HEK293 (cell line): ENCODE measurements at regions not wholly inside any gene's neighbourhood (a gene's known extent, or its start where the extent isn't known, plus 50 kb on each side); places are given as distances from the start of the nearest gene placed in this dataset.

Experiments
- CTCF ChIA-PET: fragments of 350-600 bp; formaldehyde crosslinking; extraction: SDS; loops from one replicate; lab custom pipeline; 2021; ENCODE audit warnings: antibody characterized with exemption; lab: Yijun Ruan, JAX
- POLR2A ChIA-PET: fragments of 300-600 bp; formaldehyde crosslinking; extraction: SDS; loops from one replicate; lab custom pipeline; 2020; ENCODE audit warnings: antibody characterized with exemption, inconsistent platforms; lab: Yijun Ruan, JAX
- H3K27ac ChIP-seq: fragments of 200-500 bp; sonication (Bioruptor generic); 2 replicates; pipeline ENCODE4 v1.5.1; 2014; ENCODE audit warnings: low read depth, low read length, control low read depth, inconsistent platforms; ENCODE audit errors: extremely low read depth
- H3K36me3 ChIP-seq, 2 experiments: fragments of 200-500 bp in 1 of 2; sonication (Bioruptor generic) in 1 of 2; 1 replicate in 1 of 2; 2 replicates in 1 of 2; pipeline ENCODE4 v1.5.1; 2014 to 2017; ENCODE audit warnings: inconsistent platforms in 2 of 2, low read length in 2 of 2; ENCODE audit not compliant: control insufficient read depth in 2 of 2, insufficient read depth in 1 of 2
- H3K4me1 ChIP-seq: fragments of 200-500 bp; sonication (Bioruptor generic); 2 replicates; pipeline ENCODE4 v1.5.1; 2014; ENCODE audit warnings: mild to moderate bottlenecking, low read length, inconsistent platforms; ENCODE audit not compliant: control insufficient read depth, insufficient read depth
- H3K4me3 ChIP-seq: 2 replicates; pipeline ENCODE4 v1.5.1; 2011; ENCODE audit warnings: low read depth, mild to moderate bottlenecking, control low read depth, low read length, moderate library complexity
- H3K9me3 ChIP-seq: fragments of 200-500 bp; sonication (Bioruptor generic); 2 replicates; pipeline ENCODE4 v1.5.1; 2014; ENCODE audit warnings: low read depth, low read length, inconsistent platforms; ENCODE audit not compliant: control insufficient read depth, insufficient read depth
- GLIS1 ChIP-seq: fragments of 450-650 bp; formaldehyde crosslinking; IDR thresholded peaks from 2 replicates; pipeline ENCODE4 v1.5.1; 2016; ENCODE audit warnings: missing biosample characterization, missing genetic modification characterization
- GLIS2 ChIP-seq: fragments of 450-650 bp; formaldehyde crosslinking; IDR thresholded peaks from 2 replicates; pipeline ENCODE4 v1.5.1; 2016; ENCODE audit warnings: missing biosample characterization, missing genetic modification characterization
- HOXD13 ChIP-seq: sonication (generic); formaldehyde crosslinking; IDR thresholded peaks from 2 replicates; pipeline ENCODE4 v1.8.0; 2022; ENCODE audit warnings: missing genetic modification reagents, borderline replicate concordance
- OVOL3 ChIP-seq: fragments of 450-650 bp; formaldehyde crosslinking; IDR thresholded peaks from 2 replicates; pipeline ENCODE4 v1.5.1; 2016; ENCODE audit warnings: missing biosample characterization, missing genetic modification characterization
- SCRT1 ChIP-seq: fragments of 450-650 bp; formaldehyde crosslinking; IDR thresholded peaks from 2 replicates; pipeline ENCODE4 v1.5.1; 2016; ENCODE audit warnings: missing biosample characterization, missing genetic modification characterization, borderline replicate concordance
- SP2 ChIP-seq: fragments of 450-650 bp; formaldehyde crosslinking; IDR thresholded peaks from 2 replicates; pipeline ENCODE4 v1.5.1; 2016; ENCODE audit warnings: missing biosample characterization, missing genetic modification characterization
- YY2 ChIP-seq: fragments of 450-650 bp; formaldehyde crosslinking; IDR thresholded peaks from 2 replicates; pipeline ENCODE4 v1.5.1; 2016; ENCODE audit warnings: missing biosample characterization, missing genetic modification characterization
- ZEB2 ChIP-seq: fragments of 450-650 bp; formaldehyde crosslinking; IDR thresholded peaks from 2 replicates; pipeline ENCODE4 v1.5.1; 2016; ENCODE audit warnings: missing biosample characterization, missing genetic modification characterization
- ZFP41 ChIP-seq: fragments of 450-650 bp; formaldehyde crosslinking; IDR thresholded peaks from 2 replicates; pipeline ENCODE4 v1.5.1; 2016; ENCODE audit warnings: missing biosample characterization, missing genetic modification characterization, borderline replicate concordance
- ZNF121 ChIP-seq: fragments of 450-650 bp; formaldehyde crosslinking; IDR thresholded peaks from 2 replicates; pipeline ENCODE4 v1.5.1; 2016; ENCODE audit warnings: missing biosample characterization, missing genetic modification characterization
- ZNF133 ChIP-seq: fragments of 450-650 bp; formaldehyde crosslinking; IDR thresholded peaks from 2 replicates; pipeline ENCODE4 v1.5.1; 2016; ENCODE audit warnings: missing biosample characterization, missing genetic modification characterization
- ZNF140 ChIP-seq: fragments of 450-650 bp; formaldehyde crosslinking; IDR thresholded peaks from 2 replicates; pipeline ENCODE4 v1.5.1; 2016; ENCODE audit warnings: missing biosample characterization, missing genetic modification characterization
- ZNF174 ChIP-seq: fragments of 450-650 bp; formaldehyde crosslinking; IDR thresholded peaks from 2 replicates; pipeline ENCODE4 v1.5.0; 2017; ENCODE audit warnings: missing biosample characterization, mild to moderate bottlenecking, missing genetic modification characterization
- ZNF2 ChIP-seq: fragments of 450-650 bp; formaldehyde crosslinking; IDR thresholded peaks from 2 replicates; pipeline ENCODE4 v1.5.1; 2016; ENCODE audit warnings: missing biosample characterization, missing genetic modification characterization
- ZNF266 ChIP-seq: fragments of 450-650 bp; formaldehyde crosslinking; IDR thresholded peaks from 2 replicates; pipeline ENCODE4 v1.5.1; 2016; ENCODE audit warnings: missing biosample characterization, missing genetic modification characterization, low read depth
- ZNF274 ChIP-seq, 2 experiments: fragments of 200-500 bp in 1 of 2; fragments of 450-650 bp in 1 of 2; sonication (Bioruptor generic) in 1 of 2; formaldehyde crosslinking in 1 of 2; IDR thresholded peaks; 2 replicates each; pipeline versions ENCODE4 v1.5.1 to v1.6.1; 2014 to 2016; ENCODE audit warnings: borderline replicate concordance in 1 of 2, inconsistent platforms in 1 of 2, low read length in 1 of 2, missing biosample characterization in 1 of 2, missing genetic modification characterization in 1 of 2
- ZNF292 ChIP-seq: fragments of 450-650 bp; formaldehyde crosslinking; IDR thresholded peaks from 2 replicates; pipeline ENCODE4 v1.5.1; 2016; ENCODE audit warnings: low read depth, missing biosample characterization, missing genetic modification characterization, borderline replicate concordance
- ZNF416 ChIP-seq: fragments of 450-650 bp; formaldehyde crosslinking; IDR thresholded peaks from 2 replicates; pipeline ENCODE4 v1.5.1; 2016; ENCODE audit warnings: missing biosample characterization, missing genetic modification characterization
- ZNF433 ChIP-seq: fragments of 450-650 bp; formaldehyde crosslinking; IDR thresholded peaks from 2 replicates; pipeline ENCODE4 v1.5.1; 2016; ENCODE audit warnings: missing biosample characterization, missing genetic modification characterization, low read depth
- ZNF510 ChIP-seq: fragments of 450-650 bp; formaldehyde crosslinking; IDR thresholded peaks from 2 replicates; pipeline ENCODE4 v1.5.1; 2018; ENCODE audit warnings: mild to moderate bottlenecking, missing genetic modification characterization, missing biosample characterization; ENCODE audit not compliant: insufficient replicate concordance
- ZNF629 ChIP-seq: fragments of 450-650 bp; formaldehyde crosslinking; IDR thresholded peaks from 2 replicates; pipeline ENCODE4 v1.5.1; 2017; ENCODE audit warnings: missing biosample characterization, missing genetic modification characterization
- ZNF670 ChIP-seq: fragments of 450-650 bp; formaldehyde crosslinking; IDR thresholded peaks from 2 replicates; pipeline ENCODE4 v1.5.1; 2016; ENCODE audit warnings: missing biosample characterization, missing genetic modification characterization, low read depth
- ZNF837 ChIP-seq: fragments of 450-650 bp; formaldehyde crosslinking; IDR thresholded peaks from 2 replicates; pipeline ENCODE4 v1.5.1; 2016; ENCODE audit warnings: missing biosample characterization, missing genetic modification characterization
- TF ChIP-seq, protein P1 (sequence below): fragments of 450-650 bp; IDR thresholded peaks from 2 replicates; pipeline ENCODE4 v1.5.1; 2018; ENCODE audit warnings: missing biosample characterization, missing genetic modification characterization
- TF ChIP-seq, protein P2 (sequence below): fragments of 450-650 bp; IDR thresholded peaks from 2 replicates; pipeline ENCODE4 v1.5.1; 2018; ENCODE audit warnings: missing biosample characterization, mild to moderate bottlenecking, missing genetic modification characterization
- TF ChIP-seq, protein P3 (sequence below): fragments of 450-650 bp; formaldehyde crosslinking; IDR thresholded peaks from 2 replicates; pipeline ENCODE4 v1.5.1; 2016; ENCODE audit warnings: missing biosample characterization, missing genetic modification characterization
- TF ChIP-seq, protein P4 (sequence below): IDR thresholded peaks from 2 replicates; pipeline ENCODE4 v1.6.1; 2011; ENCODE audit warnings: mild to moderate bottlenecking, low read depth, low read length, borderline replicate concordance

DNA sequence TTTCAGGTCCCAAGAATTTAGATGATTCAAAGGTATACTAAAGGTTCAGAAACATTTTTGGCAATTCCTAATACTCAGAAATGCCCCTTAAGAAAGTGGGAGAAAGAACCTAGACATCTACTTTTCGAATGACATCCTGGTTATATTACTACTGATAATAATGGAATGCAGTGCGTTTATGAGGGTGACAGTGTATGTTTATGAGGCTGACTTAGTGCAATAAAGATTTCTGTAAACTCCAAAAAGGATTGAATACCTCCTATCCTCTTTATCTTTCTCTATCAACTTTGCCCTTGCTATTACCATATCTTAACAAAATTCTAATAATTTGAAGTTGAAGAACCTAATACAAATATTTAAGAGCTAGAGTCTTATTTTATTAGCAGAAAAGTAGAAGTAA lies 348.9 kb upstream of the EPHA6 start:
- no peak overlapping the region for H3K27ac ChIP-seq
- H3K4me1 ChIP-seq, result no peaks in the 10 kb centered on the region
- TF ChIP-seq ZNF140 (tag by site-specific recombination), result no peak
- no peak for TF ChIP-seq ZNF2
- TF ChIP-seq ZNF510 (tag by site-specific recombination), result no peak
- no peak for TF ChIP-seq ZNF174 (tag by site-specific recombination)
- TF ChIP-seq GLIS1 (tag by site-specific recombination), result no peak
- TF ChIP-seq ZNF133, result no peak
- TF ChIP-seq SP2, result no peak
- TF ChIP-seq GLIS2 (tag by site-specific recombination), result no peak
- TF ChIP-seq ZNF266, result no peak
- TF ChIP-seq HOXD13 (CRISPR knock-in tag), result no peak
- no peak for TF ChIP-seq YY2 (tag by site-specific recombination)
- TF ChIP-seq SCRT1, result no peak
- H3K9me3 ChIP-seq, result no peaks in the 10 kb centered on the region
- POLR2A ChIA-PET, result no interaction called here
- no peak overlapping the region for H3K4me3 ChIP-seq
- H3K36me3 ChIP-seq, result no peaks in the 10 kb centered on the region
- CTCF ChIA-PET, result no interaction called here

DNA sequence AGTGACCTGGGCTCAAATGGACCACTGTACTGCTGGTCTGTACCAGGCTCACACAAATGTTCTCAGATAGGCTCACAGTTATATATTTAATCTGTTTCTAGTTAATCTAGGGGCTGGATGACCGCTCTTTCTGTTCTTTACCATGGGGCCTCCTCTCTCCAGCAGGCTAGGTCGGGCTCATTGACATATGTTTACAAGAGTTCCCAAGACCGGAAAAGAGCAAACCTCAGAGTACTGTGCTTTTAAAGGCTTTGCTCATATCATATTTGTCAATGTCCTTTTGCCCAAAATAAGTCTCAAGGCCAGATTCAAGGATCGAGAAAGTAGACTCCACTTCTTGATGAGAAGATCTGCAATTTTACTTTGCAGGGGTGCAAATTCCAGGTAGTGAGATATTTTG lies 348.0 kb upstream of the EPHA6 start:
- ChIA-PET POLR2A (no interaction called here), CTCF (no interaction called here)
- Histone ChIP-seq H3K4me1 (no peaks in the 10 kb centered on the region), H3K36me3 (no peaks in the 10 kb centered on the region), H3K9me3 (no peaks in the 10 kb centered on the region), H3K27ac (no peak overlapping the region), H3K4me3 (no peak overlapping the region)
- no peak for TF ChIP-seq ZNF133
- no peak for TF ChIP-seq ZNF121 (tag by site-specific recombination)
- no peak for TF ChIP-seq ZNF433 (tag by site-specific recombination)
- TF ChIP-seq, protein P1, sequence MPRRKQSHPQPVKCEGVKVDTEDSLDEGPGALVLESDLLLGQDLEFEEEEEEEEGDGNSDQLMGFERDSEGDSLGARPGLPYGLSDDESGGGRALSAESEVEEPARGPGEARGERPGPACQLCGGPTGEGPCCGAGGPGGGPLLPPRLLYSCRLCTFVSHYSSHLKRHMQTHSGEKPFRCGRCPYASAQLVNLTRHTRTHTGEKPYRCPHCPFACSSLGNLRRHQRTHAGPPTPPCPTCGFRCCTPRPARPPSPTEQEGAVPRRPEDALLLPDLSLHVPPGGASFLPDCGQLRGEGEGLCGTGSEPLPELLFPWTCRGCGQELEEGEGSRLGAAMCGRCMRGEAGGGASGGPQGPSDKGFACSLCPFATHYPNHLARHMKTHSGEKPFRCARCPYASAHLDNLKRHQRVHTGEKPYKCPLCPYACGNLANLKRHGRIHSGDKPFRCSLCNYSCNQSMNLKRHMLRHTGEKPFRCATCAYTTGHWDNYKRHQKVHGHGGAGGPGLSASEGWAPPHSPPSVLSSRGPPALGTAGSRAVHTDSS (tag by site-specific recombination), result no peak
- TF ChIP-seq ZNF837, result no peak
- no peak for TF ChIP-seq ZNF670
- TF ChIP-seq ZNF292 (tag by site-specific recombination), result no peak
- no peak for TF ChIP-seq ZEB2
- TF ChIP-seq, protein P2, sequence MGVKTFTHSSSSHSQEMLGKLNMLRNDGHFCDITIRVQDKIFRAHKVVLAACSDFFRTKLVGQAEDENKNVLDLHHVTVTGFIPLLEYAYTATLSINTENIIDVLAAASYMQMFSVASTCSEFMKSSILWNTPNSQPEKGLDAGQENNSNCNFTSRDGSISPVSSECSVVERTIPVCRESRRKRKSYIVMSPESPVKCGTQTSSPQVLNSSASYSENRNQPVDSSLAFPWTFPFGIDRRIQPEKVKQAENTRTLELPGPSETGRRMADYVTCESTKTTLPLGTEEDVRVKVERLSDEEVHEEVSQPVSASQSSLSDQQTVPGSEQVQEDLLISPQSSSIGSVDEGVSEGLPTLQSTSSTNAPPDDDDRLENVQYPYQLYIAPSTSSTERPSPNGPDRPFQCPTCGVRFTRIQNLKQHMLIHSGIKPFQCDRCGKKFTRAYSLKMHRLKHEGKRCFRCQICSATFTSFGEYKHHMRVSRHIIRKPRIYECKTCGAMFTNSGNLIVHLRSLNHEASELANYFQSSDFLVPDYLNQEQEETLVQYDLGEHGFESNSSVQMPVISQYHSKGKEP (tag by site-specific recombination), result no peak
- TF ChIP-seq, protein P3, sequence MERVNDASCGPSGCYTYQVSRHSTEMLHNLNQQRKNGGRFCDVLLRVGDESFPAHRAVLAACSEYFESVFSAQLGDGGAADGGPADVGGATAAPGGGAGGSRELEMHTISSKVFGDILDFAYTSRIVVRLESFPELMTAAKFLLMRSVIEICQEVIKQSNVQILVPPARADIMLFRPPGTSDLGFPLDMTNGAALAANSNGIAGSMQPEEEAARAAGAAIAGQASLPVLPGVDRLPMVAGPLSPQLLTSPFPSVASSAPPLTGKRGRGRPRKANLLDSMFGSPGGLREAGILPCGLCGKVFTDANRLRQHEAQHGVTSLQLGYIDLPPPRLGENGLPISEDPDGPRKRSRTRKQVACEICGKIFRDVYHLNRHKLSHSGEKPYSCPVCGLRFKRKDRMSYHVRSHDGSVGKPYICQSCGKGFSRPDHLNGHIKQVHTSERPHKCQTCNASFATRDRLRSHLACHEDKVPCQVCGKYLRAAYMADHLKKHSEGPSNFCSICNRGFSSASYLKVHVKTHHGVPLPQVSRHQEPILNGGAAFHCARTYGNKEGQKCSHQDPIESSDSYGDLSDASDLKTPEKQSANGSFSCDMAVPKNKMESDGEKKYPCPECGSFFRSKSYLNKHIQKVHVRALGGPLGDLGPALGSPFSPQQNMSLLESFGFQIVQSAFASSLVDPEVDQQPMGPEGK (tag by site-specific recombination), result no peak
- TF ChIP-seq, protein P4, sequence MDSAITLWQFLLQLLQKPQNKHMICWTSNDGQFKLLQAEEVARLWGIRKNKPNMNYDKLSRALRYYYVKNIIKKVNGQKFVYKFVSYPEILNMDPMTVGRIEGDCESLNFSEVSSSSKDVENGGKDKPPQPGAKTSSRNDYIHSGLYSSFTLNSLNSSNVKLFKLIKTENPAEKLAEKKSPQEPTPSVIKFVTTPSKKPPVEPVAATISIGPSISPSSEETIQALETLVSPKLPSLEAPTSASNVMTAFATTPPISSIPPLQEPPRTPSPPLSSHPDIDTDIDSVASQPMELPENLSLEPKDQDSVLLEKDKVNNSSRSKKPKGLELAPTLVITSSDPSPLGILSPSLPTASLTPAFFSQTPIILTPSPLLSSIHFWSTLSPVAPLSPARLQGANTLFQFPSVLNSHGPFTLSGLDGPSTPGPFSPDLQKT, result no peak
- no peak for TF ChIP-seq ZFP41 (tag by site-specific recombination)
- TF ChIP-seq ZNF416 (tag by site-specific recombination), result no peak
- no peak for TF ChIP-seq ZNF629
- TF ChIP-seq OVOL3 (tag by site-specific recombination), result no peak
- no peak for TF ChIP-seq ZNF174 (tag by site-specific recombination)
- no peak for TF ChIP-seq ZNF274 (IDR thresholded peaks at IDR 0.05; ENCODE audit: low read length)
- no peak for TF ChIP-seq ZNF274 (tag by site-specific recombination; IDR thresholded peaks at IDR 0.05; ENCODE audit: borderline replicate concordance)
